ENCODE measurements at regions not wholly inside any gene's neighbourhood (a gene's known extent, or its start where the extent isn't known, plus 50 kb on each side); places are given as distances from the start of the nearest gene placed in this dataset.

DNA sequence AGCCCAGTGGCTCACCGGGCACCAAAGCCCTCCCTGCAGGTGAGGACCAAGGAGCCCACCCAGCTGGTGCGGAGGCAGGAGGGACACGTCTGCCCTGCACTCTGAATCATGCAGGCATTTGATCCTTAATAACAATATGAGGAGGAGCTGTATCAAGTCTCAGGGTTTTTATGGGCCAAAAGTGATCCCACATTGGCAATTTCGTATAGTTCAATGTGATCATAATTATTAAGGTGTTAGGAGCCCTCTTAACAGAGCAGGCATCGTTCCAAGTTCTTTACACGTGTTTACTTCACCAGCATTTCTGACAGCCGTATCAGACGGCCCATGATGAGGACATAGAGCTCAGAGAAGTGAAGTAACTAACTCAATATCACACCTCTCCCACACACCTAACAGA lies 91.9 kb upstream of the PRR5 start:
- Mint-ChIP-seq H3K27ac (no peak overlapping the region), H3K4me1 (peaks cover 0 to 1% (median 0%) of the 10 kb centered on the region in 3 donors), H3K9me3 (peaks cover 3 to 16% (median 8%) of the 10 kb centered on the region in 3 donors)

DNA sequence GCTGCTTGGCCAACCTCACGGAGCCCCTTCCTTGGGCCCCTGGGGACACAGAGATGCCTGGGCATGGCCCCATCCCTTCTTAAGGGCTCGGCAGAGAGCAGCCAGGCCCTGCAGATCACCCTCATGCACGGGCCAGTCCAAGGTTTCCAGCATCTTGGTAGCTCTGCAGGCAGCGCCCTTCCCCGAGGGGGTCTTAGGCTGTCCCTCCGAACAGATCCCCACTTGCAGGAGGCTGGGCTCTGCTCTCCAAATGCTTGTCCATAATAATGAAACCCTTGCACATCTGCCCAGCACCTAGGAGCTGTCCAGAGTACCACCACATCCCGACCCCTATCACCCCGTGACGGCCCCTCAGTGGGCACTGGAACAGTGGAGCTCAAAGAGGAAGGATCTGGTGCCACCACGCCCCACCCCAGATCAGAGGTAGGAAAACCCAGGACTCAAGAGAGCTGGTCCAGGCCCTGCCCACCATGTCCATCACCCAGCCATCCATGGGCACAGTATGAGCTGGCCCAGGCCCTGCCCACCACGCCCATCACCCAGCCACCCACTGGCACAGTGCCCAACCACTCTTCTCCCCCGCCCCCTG lies 92.5 kb upstream of the PRR5 start:
- H3K9me3 Mint-ChIP-seq = peaks cover 3 to 13% (median 8%) of the 10 kb centered on the region in 3 donors
- H3K27me3 Mint-ChIP-seq = peaks cover 4% of the 10 kb centered on the region
- H3K4me3 Mint-ChIP-seq = no peak overlapping the region
- H3K4me1 Mint-ChIP-seq = peaks cover 0 to 1% (median 0%) of the 10 kb centered on the region in 3 donors
- no peak overlapping the region for H3K27ac Mint-ChIP-seq
- H3K36me3 Mint-ChIP-seq = no peaks in the 10 kb centered on the region

More for the DNA sequence above, 91.9 kb upstream of the PRR5 start:
- Mint-ChIP-seq H3K27me3 (peaks cover 2% of the 10 kb centered on the region), H3K4me3 (no peak overlapping the region), H3K36me3 (no peaks in the 10 kb centered on the region)

DNA sequence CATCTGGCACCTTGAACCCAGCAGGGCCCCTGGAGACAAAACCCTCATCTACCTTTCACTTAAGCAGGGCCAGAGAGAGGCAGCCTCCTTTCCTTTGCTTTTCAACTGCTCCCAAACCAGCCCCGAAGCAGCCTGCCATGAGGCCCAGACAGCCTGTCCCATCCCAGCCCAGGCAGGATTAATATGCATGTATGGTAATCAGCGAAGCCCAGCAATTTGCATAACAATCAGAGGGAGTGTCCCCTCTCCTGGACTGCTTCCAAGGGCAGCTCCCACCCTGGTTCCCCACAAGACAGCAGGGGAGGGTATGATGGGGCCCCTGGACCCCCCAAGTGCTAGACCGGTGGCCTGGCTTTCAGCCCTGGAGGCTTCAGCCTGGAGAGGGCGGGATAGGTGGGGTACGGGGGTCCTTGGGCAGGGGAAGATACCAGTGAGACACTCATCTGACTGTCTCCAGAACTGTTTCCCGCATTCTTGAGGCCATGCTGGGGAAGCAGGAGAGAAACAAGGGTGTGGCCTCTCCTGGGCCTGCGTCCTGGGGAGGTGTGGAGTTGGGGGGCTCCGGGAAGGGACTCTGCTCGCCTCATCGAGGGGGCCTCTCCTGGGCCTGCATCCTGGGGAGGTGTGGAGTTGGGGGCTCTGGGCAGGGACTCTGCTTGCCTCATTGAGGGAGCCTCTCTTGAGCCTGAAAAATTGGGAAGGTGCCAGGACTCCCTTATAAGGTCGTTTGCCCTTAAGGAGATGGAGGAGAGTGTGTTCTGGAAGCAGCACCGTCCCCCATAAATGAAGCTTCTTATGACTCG lies 93.2 kb upstream of the PRR5 start:
- no peak overlapping the region for H3K4me3 Mint-ChIP-seq
- H3K4me1 Mint-ChIP-seq = peaks cover 0 to 1% (median 0%) of the 10 kb centered on the region in 3 donors
- H3K27ac Mint-ChIP-seq = peak overlapping the region in 1 of 3 donors; percentile 83
- H3K36me3 Mint-ChIP-seq = no peaks in the 10 kb centered on the region
- peaks cover 3 to 10% (median 4%) of the 10 kb centered on the region in 3 donors for H3K9me3 Mint-ChIP-seq
- H3K27me3 Mint-ChIP-seq = peaks cover 6% of the 10 kb centered on the region

DNA sequence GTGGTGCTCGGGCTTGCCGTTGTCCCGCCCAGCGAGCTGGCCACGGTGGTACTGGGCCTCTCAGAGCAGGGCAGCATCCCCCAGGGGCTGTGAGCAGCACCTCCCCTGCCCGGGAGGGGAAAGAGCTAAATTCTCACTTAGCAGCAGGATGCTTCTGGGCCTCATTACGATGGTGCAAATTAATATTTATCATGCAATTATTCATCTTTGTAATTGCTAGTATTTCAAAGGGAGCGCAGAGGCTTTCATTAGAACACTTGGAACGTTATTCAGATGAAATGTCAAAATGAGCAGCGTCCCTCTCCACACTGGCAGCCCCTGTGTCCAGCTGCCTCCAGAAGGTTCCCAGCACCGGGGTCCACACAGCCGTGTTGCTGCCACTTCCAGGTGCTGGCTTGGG lies 95.9 kb upstream of the PRR5 start:
- Mint-ChIP-seq H3K27ac (no peak overlapping the region), H3K4me3 (no peak overlapping the region), H3K4me1 (peaks cover 0 to 1% (median 0%) of the 10 kb centered on the region in 3 donors), H3K36me3 (no peaks in the 10 kb centered on the region), H3K9me3 (peaks cover 3 to 7% (median 3%) of the 10 kb centered on the region in 3 donors), H3K27me3 (peaks cover 12% of the 10 kb centered on the region)

DNA sequence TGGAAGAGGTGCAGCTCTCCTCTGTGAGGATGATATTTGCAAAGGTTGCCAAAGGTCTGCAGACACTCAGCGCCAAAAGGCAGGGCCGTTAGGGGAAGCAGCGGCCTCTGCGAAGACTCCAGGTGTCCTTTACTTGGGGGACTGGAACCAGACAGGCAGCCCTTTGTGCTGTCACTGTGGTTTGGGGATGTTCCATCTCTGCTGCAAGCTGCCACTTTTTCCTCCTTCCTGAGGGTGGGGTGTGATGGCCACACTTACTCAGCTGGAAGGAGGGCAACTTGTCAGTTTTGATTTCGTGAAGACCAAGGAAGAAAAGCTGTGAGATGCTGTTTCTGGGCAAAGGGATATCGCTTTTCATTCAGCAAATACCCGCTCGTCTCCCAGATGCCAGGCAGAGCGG lies 96.5 kb upstream of the PRR5 start:
- H3K9me3 Mint-ChIP-seq = peaks cover 3 to 7% (median 3%) of the 10 kb centered on the region in 3 donors
- H3K36me3 Mint-ChIP-seq = no peaks in the 10 kb centered on the region
- H3K27me3 Mint-ChIP-seq = peaks cover 12% of the 10 kb centered on the region
- no peak overlapping the region for H3K4me3 Mint-ChIP-seq
- H3K27ac Mint-ChIP-seq = no peak overlapping the region
- peaks cover 0 to 4% (median 0%) of the 10 kb centered on the region in 3 donors for H3K4me1 Mint-ChIP-seq

DNA sequence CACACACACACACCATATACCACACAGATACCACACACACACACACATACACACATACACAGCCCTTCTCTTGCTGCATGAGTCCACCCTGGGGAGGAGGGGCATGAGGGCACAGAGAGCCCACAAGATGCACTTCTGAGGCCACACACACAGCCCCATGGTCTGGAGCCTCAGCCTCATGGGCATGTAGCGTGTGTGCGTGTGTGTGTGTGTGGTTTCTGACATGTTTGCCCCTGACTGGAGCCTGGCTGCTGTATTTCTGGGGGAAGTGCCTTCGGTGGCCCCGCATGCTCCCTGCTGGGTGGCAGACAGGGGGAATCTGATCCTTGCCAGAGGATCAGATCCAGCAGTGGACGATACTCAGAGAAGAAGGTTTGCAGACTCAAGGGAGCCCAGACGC lies 97.0 kb upstream of the PRR5 start:
- Mint-ChIP-seq H3K9me3 (peaks cover 0 to 4% (median 0%) of the 10 kb centered on the region in 3 donors), H3K4me3 (no peak overlapping the region), H3K36me3 (no peaks in the 10 kb centered on the region), H3K27ac (no peak overlapping the region), H3K27me3 (peaks cover 15% of the 10 kb centered on the region), H3K4me1 (peaks cover 0 to 2% (median 0%) of the 10 kb centered on the region in 3 donors)

DNA sequence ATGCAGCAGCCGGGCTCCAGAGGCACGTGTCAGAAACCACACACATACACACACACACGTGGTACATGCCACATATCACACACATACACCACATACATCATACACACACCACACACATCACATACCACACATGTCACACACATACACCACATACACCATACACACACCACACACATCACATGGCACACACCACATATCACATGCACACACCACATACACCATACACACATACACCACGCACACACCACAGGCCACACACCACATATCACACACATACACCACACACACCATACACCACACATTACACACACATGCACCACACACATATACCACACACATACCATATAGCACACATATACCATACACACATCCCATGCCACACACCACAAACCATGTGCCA lies 97.5 kb upstream of the PRR5 start:
- Mint-ChIP-seq H3K36me3 (no peaks in the 10 kb centered on the region), H3K27ac (no peak overlapping the region), H3K4me1 (peaks cover 0 to 2% (median 0%) of the 10 kb centered on the region in 3 donors), H3K4me3 (no peak overlapping the region), H3K27me3 (peaks cover 15% of the 10 kb centered on the region), H3K9me3 (peaks cover 0 to under 1% (median 0%) of the 10 kb centered on the region in 3 donors)

DNA sequence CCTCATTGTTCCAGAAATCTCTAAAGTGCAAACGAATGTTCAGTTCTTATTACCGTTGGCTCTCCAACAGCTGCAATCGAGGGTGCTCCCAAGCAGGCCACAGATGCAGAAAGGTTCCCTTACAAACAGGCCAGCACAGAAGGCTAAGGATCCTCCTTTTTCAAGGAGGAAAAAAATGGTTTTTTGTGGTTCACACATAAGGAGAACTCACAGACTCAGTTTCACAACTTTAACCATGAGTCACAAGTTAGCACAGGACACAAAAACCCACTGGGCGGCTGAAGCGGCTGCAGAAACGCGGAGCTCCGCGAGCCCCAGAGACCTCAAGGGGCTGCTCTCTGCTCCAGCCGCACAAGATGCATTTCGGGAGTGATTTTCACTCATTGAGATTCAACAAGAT lies 98.2 kb upstream of the PRR5 start:
- H3K4me3 Mint-ChIP-seq = no peak overlapping the region

DNA sequence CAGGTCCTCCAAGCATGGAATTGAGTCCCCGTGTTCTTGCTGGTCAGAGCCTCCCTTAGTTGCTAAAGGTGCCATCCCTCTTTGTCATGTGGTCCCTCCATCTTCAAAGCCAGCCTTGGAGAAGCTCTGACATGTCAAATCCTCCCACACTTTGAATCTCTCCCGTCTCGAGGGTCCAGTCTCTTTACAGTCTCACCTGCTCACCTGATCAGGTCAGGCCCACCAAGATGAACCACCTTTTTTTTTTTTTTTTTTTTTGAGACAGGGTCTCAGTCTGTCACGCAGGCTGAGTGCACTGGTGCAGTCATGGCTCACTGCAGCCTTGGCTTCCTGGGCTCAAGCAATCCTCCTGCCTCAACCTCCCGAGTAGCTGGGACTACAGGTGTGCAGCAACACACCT lies 100.3 kb upstream of the PRR5 start:
- Mint-ChIP-seq H3K36me3 (no peaks in the 10 kb centered on the region), H3K27me3 (peaks cover 16% of the 10 kb centered on the region), H3K27ac (no peak overlapping the region), H3K4me3 (no peak overlapping the region), H3K9me3 (no peaks in the 10 kb centered on the region), H3K4me1 (peaks cover 0 to 2% (median 0%) of the 10 kb centered on the region in 3 donors)

More for the DNA sequence above, 98.2 kb upstream of the PRR5 start:
- H3K27ac Mint-ChIP-seq = no peak overlapping the region
- H3K9me3 Mint-ChIP-seq = no peaks in the 10 kb centered on the region
- no peaks in the 10 kb centered on the region for H3K36me3 Mint-ChIP-seq
- H3K27me3 Mint-ChIP-seq = peaks cover 15% of the 10 kb centered on the region
- peaks cover 0 to 2% (median 0%) of the 10 kb centered on the region in 3 donors for H3K4me1 Mint-ChIP-seq

DNA sequence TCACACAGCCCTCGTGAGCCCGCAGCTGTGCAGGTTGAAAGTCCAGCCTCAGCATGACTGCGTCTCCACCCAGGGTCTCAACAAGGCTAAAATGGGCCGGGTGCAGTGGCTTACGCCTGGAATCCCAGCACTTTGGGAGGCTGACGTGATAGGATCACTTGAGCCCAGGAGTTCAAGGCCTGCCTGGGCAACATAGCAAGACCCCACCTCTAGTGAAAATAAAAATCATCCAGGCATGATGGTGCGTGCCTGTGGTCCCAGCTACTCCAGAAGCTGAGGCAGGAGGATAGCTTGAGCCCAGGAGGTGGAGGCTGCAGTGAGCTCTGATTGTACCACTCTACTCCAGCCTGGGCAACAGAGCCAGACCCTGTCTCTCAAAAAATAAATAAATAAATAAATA lies 100.8 kb upstream of the PRR5 start:
- Mint-ChIP-seq H3K27ac (no peak overlapping the region), H3K27me3 (peaks cover 20% of the 10 kb centered on the region), H3K4me1 (peaks cover 0 to 2% (median 0%) of the 10 kb centered on the region in 3 donors), H3K36me3 (no peaks in the 10 kb centered on the region), H3K9me3 (no peaks in the 10 kb centered on the region), H3K4me3 (no peak overlapping the region)

DNA sequence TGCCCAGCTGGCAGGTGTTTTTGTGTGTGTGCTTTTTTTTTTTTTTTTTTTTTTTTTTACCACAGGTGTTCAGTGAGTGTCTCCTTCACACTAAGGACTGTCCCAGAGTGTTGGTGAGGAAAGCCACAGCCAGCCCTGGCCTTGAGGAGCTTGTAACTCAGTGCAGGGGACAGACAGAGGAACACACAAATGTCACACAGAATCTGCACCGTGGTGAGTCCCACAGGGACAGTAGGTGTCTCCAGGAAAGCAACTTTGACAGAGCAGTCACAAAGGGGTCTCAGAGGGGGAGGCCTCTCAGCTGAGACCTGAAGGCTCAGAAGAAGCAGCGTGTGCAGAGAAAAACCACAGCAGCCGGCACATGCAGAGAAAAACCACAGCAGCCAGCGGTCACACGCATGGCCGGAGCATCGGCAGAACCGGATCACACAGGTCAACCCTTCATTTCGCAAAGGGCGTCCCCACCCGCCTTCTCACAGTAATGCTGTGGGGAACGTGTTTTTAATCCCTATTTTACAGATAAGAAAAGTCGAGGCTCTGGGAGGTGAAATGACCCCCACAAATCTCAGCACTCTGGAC lies 101.7 kb upstream of the PRR5 start:
- peak overlapping the region in 1 of 3 donors; percentile 77 for H3K27ac Mint-ChIP-seq
- no peaks in the 10 kb centered on the region for H3K9me3 Mint-ChIP-seq
- H3K4me1 Mint-ChIP-seq = peaks cover 0 to 3% (median 2%) of the 10 kb centered on the region in 3 donors
- no peaks in the 10 kb centered on the region for H3K36me3 Mint-ChIP-seq
- H3K27me3 Mint-ChIP-seq = peaks cover 29% of the 10 kb centered on the region
- no peak overlapping the region for H3K4me3 Mint-ChIP-seq

DNA sequence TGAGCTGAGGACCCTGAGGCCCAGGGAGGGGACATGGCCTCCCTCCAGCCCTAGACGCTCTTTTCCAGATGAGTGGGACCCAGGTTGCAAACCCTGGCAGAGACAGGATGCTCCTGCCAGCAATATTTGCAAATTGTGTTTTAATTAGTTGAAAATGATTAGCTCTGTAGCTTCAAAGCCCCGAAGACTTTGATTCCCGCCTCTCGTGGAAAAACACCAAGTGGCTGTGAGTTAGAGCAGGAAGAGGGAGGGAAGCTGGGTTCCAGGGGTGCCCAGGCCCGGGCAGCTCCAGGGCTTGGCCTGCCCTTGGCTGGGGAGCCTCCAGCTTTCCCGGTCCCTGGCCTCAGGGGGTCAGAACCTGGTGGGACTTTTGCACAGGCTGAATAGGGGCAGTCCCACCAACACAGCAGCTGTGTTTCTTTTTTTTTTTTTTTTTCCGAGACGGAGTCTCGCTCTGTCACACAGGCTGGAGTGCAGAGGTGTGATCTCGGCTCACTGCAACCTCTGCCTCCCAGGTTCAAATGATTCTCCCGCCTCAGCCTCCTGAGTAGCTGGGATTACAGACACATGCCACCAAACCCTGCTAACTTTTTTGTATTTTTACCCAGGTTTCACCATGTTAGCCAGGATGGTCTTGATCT lies 101.6 kb upstream of the RTL6 start:
- peaks cover 34% of the 10 kb centered on the region for H3K27me3 Mint-ChIP-seq
- H3K27ac Mint-ChIP-seq = no peak overlapping the region
- no peaks in the 10 kb centered on the region for H3K36me3 Mint-ChIP-seq
- H3K4me1 Mint-ChIP-seq = peaks cover 0 to 3% (median 2%) of the 10 kb centered on the region in 3 donors
- no peak overlapping the region for H3K4me3 Mint-ChIP-seq
- peaks cover 0 to 1% (median 0%) of the 10 kb centered on the region in 3 donors for H3K9me3 Mint-ChIP-seq

DNA sequence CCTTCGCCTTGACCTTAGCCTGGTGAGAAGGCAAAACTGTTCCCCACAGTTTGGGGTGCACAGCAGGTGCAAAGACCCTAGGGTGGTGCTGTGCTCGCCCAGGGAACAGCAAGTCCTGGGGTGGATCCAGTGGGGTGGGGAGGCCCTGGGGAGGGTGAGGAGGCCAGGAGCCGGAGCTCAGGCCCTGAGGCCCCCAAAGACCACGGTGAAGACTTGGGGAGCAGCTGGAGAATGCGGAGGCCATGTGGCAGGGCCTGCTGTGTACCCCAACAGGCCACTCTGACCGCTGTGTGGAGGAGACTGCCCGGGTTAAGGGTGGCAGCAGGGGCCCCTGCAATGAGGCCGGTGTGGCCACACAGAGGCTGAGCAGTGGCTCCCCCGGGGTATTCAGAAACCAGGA lies 101.1 kb upstream of the RTL6 start:
- Mint-ChIP-seq H3K27ac (no peak overlapping the region), H3K4me3 (no peak overlapping the region), H3K36me3 (no peaks in the 10 kb centered on the region), H3K4me1 (peaks cover 0 to 3% (median 2%) of the 10 kb centered on the region in 3 donors), H3K9me3 (peaks cover 0 to 1% (median 0%) of the 10 kb centered on the region in 3 donors), H3K27me3 (peaks cover 35% of the 10 kb centered on the region)

DNA sequence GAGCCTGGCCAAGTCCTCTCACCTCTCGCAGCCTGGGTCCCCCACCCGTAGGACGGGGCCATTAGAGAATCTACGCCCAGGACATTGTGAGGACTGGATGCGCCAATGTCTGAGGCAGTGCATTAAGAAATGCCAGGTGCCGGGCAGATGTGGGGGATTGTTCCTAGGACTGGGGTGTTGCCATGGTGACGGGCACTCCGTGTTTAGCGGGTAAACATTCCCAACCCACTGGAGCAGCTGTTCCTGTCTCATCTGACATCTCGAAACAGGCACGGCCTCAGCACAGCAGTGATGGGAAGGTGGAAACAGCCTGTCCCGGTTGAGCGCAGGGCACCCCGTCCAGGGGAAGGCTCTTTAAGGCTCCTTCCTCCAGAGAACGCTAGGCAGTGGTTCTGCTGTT lies 99.6 kb upstream of the RTL6 start:
- Mint-ChIP-seq H3K9me3 (peaks cover 0 to 1% (median 0%) of the 10 kb centered on the region in 3 donors), H3K4me3 (no peak overlapping the region), H3K27me3 (peaks cover 36% of the 10 kb centered on the region), H3K36me3 (no peaks in the 10 kb centered on the region), H3K4me1 (peaks cover 0 to 3% (median 2%) of the 10 kb centered on the region in 3 donors), H3K27ac (no peak overlapping the region)

Data from IgD-negative memory B cell (primary cell).